Suprapubic skin (tissue), 4 donors: ENCODE measurements at regions not wholly inside any gene's neighbourhood (a gene's known extent, or its start where the extent isn't known, plus 50 kb on each side); places are given as distances from the start of the nearest gene placed in this dataset.

Experiments
- EP300 ChIP-seq: sonication (generic); formaldehyde crosslinking; IDR thresholded peaks from one replicate; pipeline ENCODE4 v1.6.1; 2017; ENCODE audit warnings: antibody characterized with exemption
- POLR2A ChIP-seq, 2 donors: fragments of 450-650 bp; IDR thresholded peaks; one replicate each; pipeline ENCODE4 v1.6.1; 2017; ENCODE audit warnings: antibody characterized with exemption in 2 of 2, mild to moderate bottlenecking in 2 of 2, moderate library complexity in 2 of 2
- POLR2AphosphoS5 ChIP-seq, 3 donors: sonication (generic); formaldehyde crosslinking; IDR thresholded peaks; one replicate each; pipeline ENCODE4 v1.6.1; 2017; ENCODE audit warnings: antibody characterized with exemption in 3 of 3
- TF ChIP-seq, protein P1 (sequence below), 2 donors: fragments of 200-600 bp in 1 of 2; fragments of 450-650 bp in 1 of 2; sonication (generic) in 1 of 2; IDR thresholded peaks; one replicate each; pipeline ENCODE4 v1.5.1; 2016 to 2019; ENCODE audit warnings: antibody characterized with exemption in 2 of 2, mild to moderate bottlenecking in 1 of 2, moderate library complexity in 1 of 2

DNA sequence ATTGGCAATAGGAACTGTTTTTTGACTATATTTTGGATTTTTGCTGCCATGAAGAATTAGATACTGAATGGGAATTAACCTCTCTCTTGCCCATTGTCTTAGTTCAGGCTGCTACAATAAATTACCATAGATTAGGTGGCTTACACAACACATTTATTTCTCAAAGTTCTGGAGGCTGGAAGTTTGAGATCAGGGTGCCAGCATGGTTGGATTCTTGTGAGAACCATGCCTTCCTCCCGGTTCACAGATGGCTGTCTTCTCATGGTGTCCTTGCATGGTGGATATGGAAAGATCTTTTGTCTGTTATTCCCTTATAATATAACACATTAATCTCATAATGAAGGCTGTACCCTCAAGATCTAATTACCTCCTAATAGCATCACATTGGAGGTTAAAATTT is 836.4 kb downstream of the SLC4A3 start:
- TF ChIP-seq EP300, result no peak
- TF ChIP-seq, protein P1, sequence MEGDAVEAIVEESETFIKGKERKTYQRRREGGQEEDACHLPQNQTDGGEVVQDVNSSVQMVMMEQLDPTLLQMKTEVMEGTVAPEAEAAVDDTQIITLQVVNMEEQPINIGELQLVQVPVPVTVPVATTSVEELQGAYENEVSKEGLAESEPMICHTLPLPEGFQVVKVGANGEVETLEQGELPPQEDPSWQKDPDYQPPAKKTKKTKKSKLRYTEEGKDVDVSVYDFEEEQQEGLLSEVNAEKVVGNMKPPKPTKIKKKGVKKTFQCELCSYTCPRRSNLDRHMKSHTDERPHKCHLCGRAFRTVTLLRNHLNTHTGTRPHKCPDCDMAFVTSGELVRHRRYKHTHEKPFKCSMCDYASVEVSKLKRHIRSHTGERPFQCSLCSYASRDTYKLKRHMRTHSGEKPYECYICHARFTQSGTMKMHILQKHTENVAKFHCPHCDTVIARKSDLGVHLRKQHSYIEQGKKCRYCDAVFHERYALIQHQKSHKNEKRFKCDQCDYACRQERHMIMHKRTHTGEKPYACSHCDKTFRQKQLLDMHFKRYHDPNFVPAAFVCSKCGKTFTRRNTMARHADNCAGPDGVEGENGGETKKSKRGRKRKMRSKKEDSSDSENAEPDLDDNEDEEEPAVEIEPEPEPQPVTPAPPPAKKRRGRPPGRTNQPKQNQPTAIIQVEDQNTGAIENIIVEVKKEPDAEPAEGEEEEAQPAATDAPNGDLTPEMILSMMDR (IDR thresholded peaks at IDR 0.05), result no peak
- no peak for TF ChIP-seq POLR2A (IDR thresholded peaks at IDR 0.05)
- TF ChIP-seq POLR2AphosphoS5 (IDR thresholded peaks at IDR 0.05), result no peak
